GM12801 (cell line): ENCODE measurements at regions not wholly inside any gene's neighbourhood (a gene's known extent, or its start where the extent isn't known, plus 50 kb on each side); places are given as distances from the start of the nearest gene placed in this dataset.

Experiments used
- TF ChIP-seq, protein P1 (sequence below): IDR thresholded peaks from one replicate; pipeline ENCODE4 v1.5.1; 2011; ENCODE audit warnings: control low read depth; ENCODE audit not compliant: insufficient read length; ENCODE audit errors: extremely low read depth

DNA sequence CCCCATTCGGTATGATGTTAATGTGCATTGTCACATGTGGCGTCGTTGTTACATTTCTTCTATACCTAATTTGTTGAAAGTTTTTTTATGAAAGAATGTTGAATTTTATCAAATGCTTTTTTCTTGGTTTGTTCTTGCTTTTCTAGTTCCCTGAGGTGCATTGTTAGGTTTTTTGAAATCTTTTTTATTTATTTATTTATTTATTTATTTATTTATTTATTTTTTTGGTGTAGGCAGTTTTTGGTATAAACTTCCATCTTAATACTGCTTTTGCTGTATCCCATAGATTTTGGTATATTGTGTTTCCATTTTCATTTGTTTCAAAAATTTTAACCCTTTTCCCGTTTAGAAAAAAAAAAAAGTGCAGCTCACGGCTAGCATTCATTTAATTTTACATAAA is 121.1 kb upstream of the HMGA2 start:
- TF ChIP-seq, protein P1, sequence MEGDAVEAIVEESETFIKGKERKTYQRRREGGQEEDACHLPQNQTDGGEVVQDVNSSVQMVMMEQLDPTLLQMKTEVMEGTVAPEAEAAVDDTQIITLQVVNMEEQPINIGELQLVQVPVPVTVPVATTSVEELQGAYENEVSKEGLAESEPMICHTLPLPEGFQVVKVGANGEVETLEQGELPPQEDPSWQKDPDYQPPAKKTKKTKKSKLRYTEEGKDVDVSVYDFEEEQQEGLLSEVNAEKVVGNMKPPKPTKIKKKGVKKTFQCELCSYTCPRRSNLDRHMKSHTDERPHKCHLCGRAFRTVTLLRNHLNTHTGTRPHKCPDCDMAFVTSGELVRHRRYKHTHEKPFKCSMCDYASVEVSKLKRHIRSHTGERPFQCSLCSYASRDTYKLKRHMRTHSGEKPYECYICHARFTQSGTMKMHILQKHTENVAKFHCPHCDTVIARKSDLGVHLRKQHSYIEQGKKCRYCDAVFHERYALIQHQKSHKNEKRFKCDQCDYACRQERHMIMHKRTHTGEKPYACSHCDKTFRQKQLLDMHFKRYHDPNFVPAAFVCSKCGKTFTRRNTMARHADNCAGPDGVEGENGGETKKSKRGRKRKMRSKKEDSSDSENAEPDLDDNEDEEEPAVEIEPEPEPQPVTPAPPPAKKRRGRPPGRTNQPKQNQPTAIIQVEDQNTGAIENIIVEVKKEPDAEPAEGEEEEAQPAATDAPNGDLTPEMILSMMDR = no peak

DNA sequence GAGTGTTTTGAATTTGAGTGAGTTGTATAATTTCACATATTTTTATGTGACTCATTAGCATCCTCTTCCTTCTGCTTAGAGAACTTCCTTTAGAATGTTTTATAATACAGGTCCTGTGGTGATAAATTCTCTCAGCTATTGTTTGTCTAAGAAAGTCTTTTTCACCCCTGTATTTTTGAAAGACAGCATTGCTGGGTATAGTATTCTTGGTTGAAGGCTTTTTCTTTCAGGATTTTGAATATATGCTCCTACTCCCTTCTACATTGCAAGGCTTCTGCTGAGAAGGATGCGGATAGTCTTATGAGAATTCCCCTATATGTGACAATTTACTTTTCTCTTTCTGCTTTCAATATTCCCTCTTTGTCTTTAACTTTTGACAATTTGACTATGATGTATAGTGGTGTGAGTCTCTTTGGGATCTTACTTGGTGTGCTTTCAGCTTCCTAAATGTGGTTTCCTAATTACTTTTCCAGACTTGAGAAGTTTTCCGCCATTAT is 118.9 kb upstream of the HMGA2 start:
- TF ChIP-seq, protein P1 = no peak

DNA sequence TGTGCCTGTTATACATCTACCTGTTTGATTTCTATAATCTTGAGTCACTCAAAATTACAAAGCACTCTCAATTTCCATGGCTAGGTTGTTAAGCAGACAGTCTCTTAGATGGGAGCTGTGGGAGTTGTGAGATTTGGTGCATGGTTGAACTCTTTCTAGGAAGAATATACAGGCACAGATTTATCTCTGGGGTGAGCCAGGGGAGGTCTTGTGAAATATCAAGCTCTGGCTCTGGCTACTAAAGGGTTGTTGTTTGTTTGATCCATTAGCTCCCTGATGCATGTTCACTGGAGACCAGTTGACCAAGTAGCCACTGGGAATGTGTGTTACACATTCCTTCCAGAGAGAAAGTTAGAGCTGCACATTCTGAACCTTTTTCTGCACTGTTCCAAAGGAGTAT is 117.2 kb upstream of the HMGA2 start:
- TF ChIP-seq, protein P1 = no peak

DNA sequence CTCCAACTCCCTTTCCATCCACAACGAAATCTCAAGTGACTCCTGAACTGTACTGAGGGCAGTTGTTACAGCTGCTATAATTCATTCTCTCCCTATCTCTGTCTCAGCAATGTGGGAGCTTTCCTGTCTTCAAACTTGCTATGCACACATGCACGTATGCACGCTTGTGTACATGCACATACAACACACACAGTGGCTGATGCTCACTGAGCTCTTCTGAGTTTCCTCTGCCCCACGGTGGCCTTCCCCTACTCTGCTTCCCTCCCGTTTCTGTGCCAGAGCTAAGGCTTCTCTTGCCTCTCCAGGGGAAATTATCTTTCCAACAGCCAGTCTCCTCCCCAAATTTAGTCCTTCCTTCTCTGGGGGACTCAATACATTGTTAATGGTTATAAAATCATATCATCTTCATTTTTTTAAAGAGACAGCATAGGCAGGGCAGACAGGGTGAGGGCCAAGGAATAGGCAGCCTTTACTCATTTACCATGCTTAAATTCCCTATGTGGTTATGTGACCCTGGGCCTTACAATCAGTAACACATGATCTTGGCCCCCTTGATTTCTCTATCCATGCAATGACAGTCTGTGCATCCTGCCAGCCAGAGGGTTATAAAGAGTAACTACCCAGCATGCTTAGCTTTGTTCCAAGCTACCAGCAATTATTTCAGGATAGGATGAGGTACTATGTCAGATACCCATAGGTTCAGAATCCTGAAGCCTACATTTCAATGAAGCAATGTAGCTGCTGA is 111.9 kb upstream of the HMGA2 start:
- TF ChIP-seq, protein P1 = no peak

DNA sequence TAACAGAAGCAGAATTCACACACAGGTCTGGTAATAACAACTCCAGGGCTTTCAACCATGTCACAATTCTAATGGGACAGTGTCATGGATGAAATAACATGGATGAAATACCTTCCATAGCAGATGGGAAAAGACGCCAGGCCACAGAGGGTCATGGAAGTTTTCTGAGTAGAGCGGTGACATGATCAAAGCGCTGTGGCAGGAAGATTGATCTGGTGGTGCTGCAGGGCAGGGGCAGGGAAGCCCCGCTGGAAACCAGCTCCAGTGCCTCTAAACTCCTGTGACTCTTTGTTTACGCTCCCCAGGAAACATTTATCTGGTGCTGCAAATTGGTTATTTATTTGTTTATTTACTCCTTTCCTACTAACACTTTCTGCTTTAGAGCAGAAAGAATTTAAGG is 108.3 kb upstream of the HMGA2 start:
- TF ChIP-seq, protein P1 = no peak

DNA sequence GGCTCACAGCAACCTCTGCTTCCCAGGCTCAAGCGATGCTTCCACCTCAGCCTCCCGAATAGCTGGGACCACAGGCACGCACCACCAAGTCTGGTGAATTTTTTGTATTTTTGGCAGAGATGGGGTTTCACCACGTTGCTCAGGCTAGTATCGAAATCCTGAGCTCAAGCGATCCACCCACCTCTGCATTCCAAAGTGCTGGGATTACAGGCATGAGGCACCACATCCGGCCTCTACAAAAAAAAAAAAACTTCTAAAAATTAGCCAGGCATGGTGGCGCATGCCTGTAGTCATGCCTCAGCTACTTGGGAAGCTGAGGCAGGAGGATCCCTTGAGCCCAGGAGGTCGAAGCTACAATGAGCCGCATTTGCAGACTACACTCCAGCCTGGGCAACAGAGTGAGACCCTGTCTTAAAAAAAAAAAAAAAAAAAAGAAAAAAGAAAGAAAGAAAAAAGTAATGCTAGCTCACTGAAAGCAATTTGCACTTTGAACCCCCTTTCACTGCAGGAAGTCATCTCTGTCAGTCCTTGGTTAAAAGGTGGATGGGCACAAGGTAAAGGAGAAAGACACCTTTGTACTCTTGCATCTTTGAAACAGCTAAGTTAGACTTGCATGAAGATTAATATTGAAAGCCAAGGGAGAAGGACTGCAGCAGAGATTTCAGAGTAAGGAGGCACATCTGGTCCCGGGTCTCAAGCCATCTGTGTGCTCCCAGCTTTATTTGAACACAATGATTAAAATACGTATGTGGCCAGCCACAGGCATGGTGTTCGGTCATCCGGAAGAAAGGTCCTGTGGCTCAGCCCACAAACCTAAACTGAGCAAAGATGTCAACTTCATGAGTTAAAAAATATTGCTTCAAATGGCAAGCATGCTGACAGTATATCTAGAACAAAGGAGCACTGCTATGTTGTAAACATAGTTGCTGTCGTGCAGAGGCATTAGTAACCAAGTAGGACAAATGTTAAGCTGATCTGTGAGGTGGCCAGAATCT is 103.8 kb upstream of the HMGA2 start:
- TF ChIP-seq, protein P1 = no peak

DNA sequence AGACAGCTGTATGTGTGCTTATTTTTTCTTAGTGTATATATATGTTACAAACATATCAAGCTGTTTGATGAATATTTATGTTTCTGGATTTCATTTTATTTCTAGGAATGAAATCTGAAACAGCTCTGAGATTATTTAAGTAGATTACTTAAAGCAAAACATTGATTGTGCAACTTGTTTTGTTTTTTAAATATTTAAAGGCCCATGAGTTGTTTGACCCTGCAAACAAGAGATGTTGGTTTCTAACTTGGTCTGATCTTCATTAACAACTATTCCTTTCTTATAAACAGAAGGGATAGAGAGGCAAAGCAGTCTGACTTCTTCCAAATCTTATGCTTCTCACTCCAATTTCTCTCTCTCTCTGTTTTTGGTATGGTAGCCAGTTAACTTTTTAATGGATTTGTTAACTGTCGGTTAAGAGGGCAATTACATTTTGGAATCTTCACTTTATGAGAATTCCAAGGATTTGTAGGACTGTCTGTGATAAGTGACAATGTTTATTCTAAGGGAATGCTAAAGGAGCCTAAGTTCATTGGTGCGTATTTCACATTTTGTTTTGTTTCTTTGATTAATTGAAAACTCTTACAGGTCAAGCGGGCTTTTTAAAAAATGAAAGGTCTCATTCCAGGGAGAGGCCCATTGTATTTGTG is 102.6 kb upstream of the HMGA2 start:
- TF ChIP-seq, protein P1 = no peak
